Ovary (tissue), 7 donors: ENCODE measurements at regions not wholly inside any gene's neighbourhood (a gene's known extent, or its start where the extent isn't known, plus 50 kb on each side); places are given as distances from the start of the nearest gene placed in this dataset.

ENCODE experiments used
- DNase-seq, 5 donors: peaks; one replicate each; pipeline ENCODE4 v3.0.0-alpha.2; 2019 to 2020
- H3K27ac ChIP-seq, 2 donors: fragments of 200-600 bp; one replicate each; pipeline versions ENCODE4 v1.5.1 to v1.8.0; 2019 to 2022
- H3K27me3 ChIP-seq: fragments of 200-600 bp; one replicate; pipeline ENCODE4 v1.8.0; 2022
- H3K36me3 ChIP-seq: fragments of 200-600 bp; sonication (generic); one replicate; pipeline ENCODE4 v1.5.1; 2019
- H3K4me1 ChIP-seq: one replicate; pipeline ENCODE4 v1.8.1; 2013; ENCODE audit warnings: mild to moderate bottlenecking, moderate library complexity; ENCODE audit not compliant: insufficient read depth
- H3K4me3 ChIP-seq: fragments of 200-600 bp; sonication (generic); one replicate; pipeline ENCODE4 v1.5.1; 2017
- H3K9me3 ChIP-seq, 2 donors: fragments of 200-600 bp in 1 of 2; sonication (generic) in 1 of 2; one replicate each; pipeline versions ENCODE4 v1.5.1 to v1.8.1; 2013 to 2019; ENCODE audit warnings: mild to moderate bottlenecking in 1 of 2, moderate library complexity in 1 of 2
- EP300 ChIP-seq: sonication (generic); formaldehyde crosslinking; IDR thresholded peaks from one replicate; pipeline ENCODE4 v1.6.1; 2017; ENCODE audit warnings: antibody characterized with exemption
- POLR2A ChIP-seq: fragments of 450-650 bp; IDR thresholded peaks from one replicate; pipeline ENCODE4 v1.6.1; 2017; ENCODE audit warnings: antibody characterized with exemption, mild to moderate bottlenecking, moderate library complexity
- WGBS, 3 donors: extraction: QIAGEN DNeasy Blood & Tissue Kit in 1 of 3; methylation state at CpG; one replicate each; pipeline versions ENCODE4 v1.1.5 to v1.1.7; 2013 to 2017; 5-methylcytosine and 5-hydroxymethylcytosine counted together
- intact Hi-C, 4 donors: fragments of 100-400 bp; cut with DNase I; formaldehyde crosslinking; loops; one replicate each; pipeline versions ENCODE4 v1.11.0 to v1.15.1; 2022 to 2023
- TF ChIP-seq, protein P1 (sequence below), 3 donors: fragments of 450-650 bp in 2 of 3; fragments of 200-600 bp in 1 of 3; IDR thresholded peaks; one replicate each; pipeline versions ENCODE4 v1.5.1 to v1.8.0; 2016 to 2022; ENCODE audit warnings: antibody characterized with exemption in 3 of 3, mild to moderate bottlenecking in 1 of 3
- donor health status: DM: no; HTN: no; CAD: no; lungs with moderate emphysema.
- donor health status: DM: no; HTN: no; CAD: no.
- donor health status: Bipolar disorder and iron deficiency.
- donor health status: DM: no; HTN: no; CAD: no.
- donor health status: DM: yes; HTN: yes; CAD: no.

DNA sequence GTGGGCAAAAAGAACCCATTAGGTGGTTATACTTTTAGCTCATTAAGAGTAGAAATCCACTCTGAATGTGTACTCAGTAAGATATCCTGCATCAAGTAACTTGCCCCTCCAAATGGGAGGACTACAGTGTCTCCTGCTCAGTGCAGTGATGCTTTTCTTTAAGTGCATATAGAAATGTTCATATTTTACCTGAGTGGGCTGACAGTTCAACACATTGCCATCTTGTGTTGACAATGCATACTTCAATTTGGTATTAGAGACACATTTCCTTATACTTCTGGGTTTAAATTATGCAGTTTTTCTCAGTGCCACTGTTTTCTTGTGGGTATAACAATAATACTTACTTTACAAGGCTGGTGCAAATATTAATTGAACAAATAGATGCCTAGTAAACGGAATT lies 318.6 kb upstream of the TMPRSS15 start:
- TF ChIP-seq EP300 (no peak), POLR2A (no peak)
- TF ChIP-seq, protein P1, sequence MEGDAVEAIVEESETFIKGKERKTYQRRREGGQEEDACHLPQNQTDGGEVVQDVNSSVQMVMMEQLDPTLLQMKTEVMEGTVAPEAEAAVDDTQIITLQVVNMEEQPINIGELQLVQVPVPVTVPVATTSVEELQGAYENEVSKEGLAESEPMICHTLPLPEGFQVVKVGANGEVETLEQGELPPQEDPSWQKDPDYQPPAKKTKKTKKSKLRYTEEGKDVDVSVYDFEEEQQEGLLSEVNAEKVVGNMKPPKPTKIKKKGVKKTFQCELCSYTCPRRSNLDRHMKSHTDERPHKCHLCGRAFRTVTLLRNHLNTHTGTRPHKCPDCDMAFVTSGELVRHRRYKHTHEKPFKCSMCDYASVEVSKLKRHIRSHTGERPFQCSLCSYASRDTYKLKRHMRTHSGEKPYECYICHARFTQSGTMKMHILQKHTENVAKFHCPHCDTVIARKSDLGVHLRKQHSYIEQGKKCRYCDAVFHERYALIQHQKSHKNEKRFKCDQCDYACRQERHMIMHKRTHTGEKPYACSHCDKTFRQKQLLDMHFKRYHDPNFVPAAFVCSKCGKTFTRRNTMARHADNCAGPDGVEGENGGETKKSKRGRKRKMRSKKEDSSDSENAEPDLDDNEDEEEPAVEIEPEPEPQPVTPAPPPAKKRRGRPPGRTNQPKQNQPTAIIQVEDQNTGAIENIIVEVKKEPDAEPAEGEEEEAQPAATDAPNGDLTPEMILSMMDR (IDR thresholded peaks at IDR 0.05): no peak
- Histone ChIP-seq H3K27me3 (no peaks in the 10 kb centered on the region), H3K36me3 (no peaks in the 10 kb centered on the region), H3K9me3 (no peaks in the 10 kb centered on the region), H3K27ac (no peak overlapping the region), H3K4me3 (no peak overlapping the region), H3K4me1 (no peaks in the 10 kb centered on the region)
- intact Hi-C loops: no loop called here
- DNase-seq: no peak
- 82 to 93% (median 89%) methylated on average over 1 of the region's 1 CpG for WGBS, 3 donors

DNA sequence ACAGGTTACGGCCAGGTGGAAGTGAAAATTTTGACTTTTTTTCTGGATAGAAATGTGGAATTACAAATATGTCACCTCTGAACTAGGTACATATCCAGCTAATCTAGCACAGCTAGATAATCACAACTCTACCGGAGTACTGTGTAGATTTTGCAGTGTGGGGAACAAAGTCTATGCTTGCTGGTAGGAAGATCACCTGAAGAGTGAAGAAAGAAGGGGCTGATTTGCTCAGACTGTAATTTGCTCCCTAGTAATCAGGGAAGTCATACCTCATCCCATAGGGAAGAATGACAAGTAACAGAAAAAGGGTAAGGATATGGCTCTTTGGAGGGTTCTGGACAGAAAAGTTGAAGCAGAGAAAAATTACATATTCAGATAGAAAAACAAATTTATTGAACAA lies 319.6 kb upstream of the TMPRSS15 start:
- H3K4me1 ChIP-seq: no peaks in the 10 kb centered on the region
- TF ChIP-seq POLR2A: no peak
- H3K27me3 ChIP-seq: no peaks in the 10 kb centered on the region
- DNase-seq: no peak
- no peak overlapping the region for H3K4me3 ChIP-seq
- 83 to 87% (median 83%) methylated on average over 2 of the region's 2 CpGs for WGBS, 3 donors
- intact Hi-C loops: no loop called here
- H3K36me3 ChIP-seq: no peaks in the 10 kb centered on the region
- H3K9me3 ChIP-seq: no peaks in the 10 kb centered on the region
- H3K27ac ChIP-seq: no peak overlapping the region

DNA sequence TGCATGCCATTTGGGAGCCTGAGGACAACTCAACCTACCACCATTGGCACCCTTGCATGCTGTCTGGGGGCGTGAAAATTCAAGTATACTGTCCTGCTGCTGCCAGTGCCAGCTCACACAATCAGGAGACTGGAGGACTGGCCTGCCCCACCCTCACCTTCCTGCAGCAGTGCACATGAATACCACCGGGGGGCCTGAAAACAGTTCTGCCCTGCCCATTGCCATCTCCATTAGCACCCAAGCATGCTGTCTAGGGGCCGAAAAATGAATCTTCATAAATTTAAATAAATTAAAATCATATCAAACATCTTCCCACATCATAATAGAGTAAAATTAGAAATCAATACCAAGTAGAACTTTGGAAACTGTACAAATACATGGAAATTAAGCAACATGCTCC lies 322.1 kb upstream of the TMPRSS15 start:
- no peaks in the 10 kb centered on the region for H3K4me1 ChIP-seq
- DNase-seq: no peak
- no peak overlapping the region for H3K4me3 ChIP-seq
- H3K27me3 ChIP-seq: no peaks in the 10 kb centered on the region
- 69 to 91% (median 88%) methylated on average over 3 of the region's 3 CpGs for WGBS, 3 donors
- no peak overlapping the region for H3K27ac ChIP-seq
- TF ChIP-seq, protein P1 (IDR thresholded peaks at IDR 0.05): no peak
- TF ChIP-seq POLR2A (no peak), EP300 (no peak)
- H3K9me3 ChIP-seq: no peaks in the 10 kb centered on the region
- H3K36me3 ChIP-seq: no peaks in the 10 kb centered on the region
- intact Hi-C loops: no loop called here

- H3K9me3 ChIP-seq: no peaks in the 10 kb centered on the region
- DNase-seq: no peak
- H3K4me1 ChIP-seq: no peaks in the 10 kb centered on the region
- H3K4me3 ChIP-seq: no peak overlapping the region
- H3K27me3 ChIP-seq: no peaks in the 10 kb centered on the region
- TF ChIP-seq, protein P1 (IDR thresholded peaks at IDR 0.05): no peak
- TF ChIP-seq EP300 (no peak), POLR2A (no peak)
- H3K27ac ChIP-seq: no peak overlapping the region
- 85 to 90% (median 88%) methylated on average over 5 of the region's 5 CpGs for WGBS, 3 donors
- no peaks in the 10 kb centered on the region for H3K36me3 ChIP-seq
- intact Hi-C loops: no loop called here
Observed at GRCh38 chr21:18741954-18742353, 338.4 kb upstream of the TMPRSS15 start.

DNA sequence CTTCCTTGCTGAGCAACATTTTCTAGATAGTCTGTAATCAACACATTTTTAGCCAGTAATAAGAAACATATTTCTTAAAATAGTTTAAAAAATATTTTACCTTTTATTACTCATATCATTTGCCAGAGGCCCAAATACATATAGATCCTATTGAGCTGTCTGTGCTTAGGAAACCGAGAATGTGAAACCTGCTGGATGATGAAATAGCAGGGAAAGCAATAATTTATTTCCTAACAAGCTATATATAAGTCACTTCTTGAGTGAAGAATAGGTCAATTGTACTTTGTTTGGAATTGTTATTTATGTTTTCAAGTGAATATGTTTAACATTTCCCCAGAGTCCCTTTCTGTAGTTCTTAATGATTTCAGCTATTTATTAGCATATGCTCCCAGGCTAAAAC lies 339.9 kb upstream of the TMPRSS15 start:
- 31 to 56% (median 41%) methylated on average over 1 of the region's 1 CpG for WGBS, 3 donors
- H3K9me3 ChIP-seq: no peaks in the 10 kb centered on the region
- intact Hi-C loops: no loop called here
- no peak for DNase-seq
- H3K36me3 ChIP-seq: no peaks in the 10 kb centered on the region
- TF ChIP-seq, protein P1 (IDR thresholded peaks at IDR 0.05): no peak
- TF ChIP-seq EP300: no peak
- no peaks in the 10 kb centered on the region for H3K4me1 ChIP-seq
- H3K27me3 ChIP-seq: no peaks in the 10 kb centered on the region
- no peak overlapping the region for H3K27ac ChIP-seq
- no peak overlapping the region for H3K4me3 ChIP-seq
